ENCODE measurements at regions not wholly inside any gene's neighbourhood (a gene's known extent, or its start where the extent isn't known, plus 50 kb on each side); places are given as distances from the start of the nearest gene placed in this dataset.

DNA sequence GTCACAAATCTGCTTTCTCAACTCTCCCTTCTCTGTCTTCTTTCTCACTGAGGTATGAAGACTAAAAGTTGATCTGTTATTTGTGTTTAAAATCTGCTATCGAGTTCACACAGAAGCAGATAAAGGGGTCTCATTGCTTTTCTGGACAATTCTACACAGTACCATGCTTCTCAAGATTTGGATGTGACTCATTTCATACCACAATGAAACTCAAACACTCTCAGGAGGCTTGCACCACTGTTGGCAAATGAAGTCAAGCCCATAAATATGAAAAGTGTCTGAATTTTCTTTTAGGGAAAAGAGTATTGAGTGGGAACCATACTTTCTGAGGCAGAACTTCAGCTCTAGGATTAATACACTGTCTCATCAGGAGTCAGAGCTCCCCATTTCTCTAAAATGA, 274.6 kb upstream of the CYRIA start:
- Histone ChIP-seq H2BK120ac (ENCODE audit: low read depth, low read length, poor library complexity, severe bottlenecking) (no peak overlapping the region), H3K4me1 (ENCODE audit: insufficient read depth, low read length) (no peaks in the 10 kb centered on the region), H3K27me3 (ENCODE audit: insufficient read depth, low read length) (no peaks in the 10 kb centered on the region), H3K27ac (ENCODE audit: insufficient read length, low read depth, low read length) (no peak overlapping the region), H4K5ac (ENCODE audit: insufficient read length, low read depth, low read length) (no peak overlapping the region), H3K9me3 (ENCODE audit: control insufficient read depth, low read depth, low read length) (no peaks in the 10 kb centered on the region), H2BK20ac (ENCODE audit: low read depth, low read length, poor library complexity, severe bottlenecking) (no peak overlapping the region), H4K91ac (ENCODE audit: insufficient read length, low read depth, low read length) (no peak overlapping the region), H3K14ac (ENCODE audit: insufficient read depth, low read length) (no peak overlapping the region), H3K23me2 (ENCODE audit: insufficient read length, low read depth, low read length, poor library complexity, severe bottlenecking) (no peaks in the 10 kb centered on the region), H3K4me2 (ENCODE audit: insufficient read depth, insufficient read length, low read length) (no peak overlapping the region), H3K79me2 (ENCODE audit: insufficient read depth, low read length) (no peaks in the 10 kb centered on the region), H2BK15ac (ENCODE audit: low read depth, low read length) (no peak overlapping the region), H3T11ph (ENCODE audit: low read length) (no peak overlapping the region), H4K8ac (replicated peaks; ENCODE audit: insufficient read length, low read depth, low read length) (no peak overlapping the region), H3K18ac (ENCODE audit: insufficient read length, low read depth, low read length) (no peak overlapping the region), H3K56ac (ENCODE audit: insufficient read length, low read depth, low read length) (no peak overlapping the region), H2AK5ac (ENCODE audit: insufficient read length, low read length) (no peak overlapping the region), H2AFZ (ENCODE audit: low read length) (no peak overlapping the region), H3K9ac (ENCODE audit: extremely low read depth, insufficient read length, low read length) (no peak overlapping the region), H3K23ac (ENCODE audit: insufficient read length, low read depth, low read length) (no peak overlapping the region), H2BK5ac (ENCODE audit: insufficient read length, low read length) (no peak overlapping the region), H4K20me1 (ENCODE audit: control insufficient read depth, insufficient read depth, insufficient read length) (no peaks in the 10 kb centered on the region), H3K4ac (ENCODE audit: low read depth, low read length) (no peak overlapping the region), H2BK12ac (ENCODE audit: insufficient read length, low read depth, low read length) (no peak overlapping the region), H3K79me1 (ENCODE audit: insufficient read depth, low read depth, low read length, poor library complexity, severe bottlenecking) (no peaks in the 10 kb centered on the region)
- Mint-ChIP-seq H3K4me3 (no peak overlapping the region), H3K9me3 (no peaks in the 10 kb centered on the region), H3K4me1 (no peaks in the 10 kb centered on the region), H3K27ac (no peak overlapping the region), H3K27me3 (ENCODE audit: low read depth) (0 out of 2 replicates have a peak, but pooled peaks cover 2% of the 10 kb centered on the region), H3K36me3 (ENCODE audit: insufficient read depth in 1 of 3, low read depth in 3 of 3) (no peaks in the 10 kb centered on the region)
- DNase-seq, result no peak
- TF ChIP-seq, protein P1, sequence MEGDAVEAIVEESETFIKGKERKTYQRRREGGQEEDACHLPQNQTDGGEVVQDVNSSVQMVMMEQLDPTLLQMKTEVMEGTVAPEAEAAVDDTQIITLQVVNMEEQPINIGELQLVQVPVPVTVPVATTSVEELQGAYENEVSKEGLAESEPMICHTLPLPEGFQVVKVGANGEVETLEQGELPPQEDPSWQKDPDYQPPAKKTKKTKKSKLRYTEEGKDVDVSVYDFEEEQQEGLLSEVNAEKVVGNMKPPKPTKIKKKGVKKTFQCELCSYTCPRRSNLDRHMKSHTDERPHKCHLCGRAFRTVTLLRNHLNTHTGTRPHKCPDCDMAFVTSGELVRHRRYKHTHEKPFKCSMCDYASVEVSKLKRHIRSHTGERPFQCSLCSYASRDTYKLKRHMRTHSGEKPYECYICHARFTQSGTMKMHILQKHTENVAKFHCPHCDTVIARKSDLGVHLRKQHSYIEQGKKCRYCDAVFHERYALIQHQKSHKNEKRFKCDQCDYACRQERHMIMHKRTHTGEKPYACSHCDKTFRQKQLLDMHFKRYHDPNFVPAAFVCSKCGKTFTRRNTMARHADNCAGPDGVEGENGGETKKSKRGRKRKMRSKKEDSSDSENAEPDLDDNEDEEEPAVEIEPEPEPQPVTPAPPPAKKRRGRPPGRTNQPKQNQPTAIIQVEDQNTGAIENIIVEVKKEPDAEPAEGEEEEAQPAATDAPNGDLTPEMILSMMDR (conservative IDR thresholded peaks at IDR 0.05), result no peak
- no CpG with 5 or more reads among the region's 1 CpG for WGBS (ENCODE audit: extremely low coverage, insufficient read length, low lambda C conversion rate)

Data from H9 (cell line).